ENCODE measurements at regions not wholly inside any gene's neighbourhood (a gene's known extent, or its start where the extent isn't known, plus 50 kb on each side); places are given as distances from the start of the nearest gene placed in this dataset.

DNA sequence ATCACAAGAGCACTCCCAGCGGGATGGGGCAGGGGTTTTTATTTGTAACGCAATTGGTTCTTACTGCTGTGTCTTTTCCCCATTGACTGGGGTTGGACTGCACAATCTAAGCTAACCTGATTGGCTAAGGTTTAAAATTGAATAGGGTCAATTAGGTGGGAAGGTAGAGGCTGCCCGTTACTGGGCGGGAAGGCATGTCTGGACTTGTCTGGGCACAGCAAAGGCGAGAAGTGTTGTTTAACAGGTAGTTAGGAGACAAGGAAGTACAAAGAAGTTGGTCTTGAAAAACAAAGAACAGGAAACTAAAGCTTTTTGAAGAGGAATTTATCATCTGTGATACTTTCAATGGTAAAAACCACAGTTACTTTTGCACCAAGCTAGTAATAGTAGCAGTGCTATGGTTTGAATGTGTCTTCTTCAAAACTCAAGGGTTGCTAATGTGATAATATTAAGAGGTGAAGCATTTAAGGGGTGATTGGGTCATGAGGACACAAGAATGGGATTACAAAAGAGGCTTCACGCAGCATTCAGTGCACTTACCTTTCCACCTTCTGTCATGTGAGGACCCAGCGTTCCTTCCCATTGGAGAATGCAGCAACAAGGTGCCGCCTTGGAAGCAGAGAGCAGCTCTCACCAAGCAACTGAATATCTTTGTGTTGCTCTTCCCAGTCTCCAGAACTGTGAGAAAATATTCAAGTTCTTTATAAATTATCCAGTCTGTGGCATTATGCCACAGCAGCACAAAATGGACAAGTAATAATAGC is 875.5 kb upstream of the SORCS1 start:
- DNase-seq (ENCODE audit: low spot score): no peak
- Histone ChIP-seq H3K9me3 (ENCODE audit: control insufficient read depth in 4 of 4, low read length in 3 of 4) (no peaks in the 10 kb centered on the region), H3K27ac (ENCODE audit: low read depth in 1 of 2, low read length in 2 of 2) (no peak overlapping the region), H3K4me3 (ENCODE audit: low read depth in 1 of 3, low read length in 3 of 3) (no peak overlapping the region), H3K9ac (ENCODE audit: low read depth in 1 of 2, low read length in 2 of 2) (no peak overlapping the region), H3K4me1 (ENCODE audit: control insufficient read depth in 4 of 4, insufficient read depth in 4 of 4, low read length in 3 of 4) (no peaks in the 10 kb centered on the region), H3K36me3 (ENCODE audit: control insufficient read depth in 4 of 4, insufficient read depth in 3 of 4, low read depth in 1 of 4, low read length in 3 of 4) (no peaks in the 10 kb centered on the region), H3K27me3 (ENCODE audit: control insufficient read depth in 4 of 4, insufficient read depth in 4 of 4, low read length in 3 of 4) (no peaks in the 10 kb centered on the region)
- TF ChIP-seq FOXA2 (IDR thresholded peaks at IDR 0.05) (no peak), JUND (IDR thresholded peaks at IDR 0.05) (no peak), EGR1 (IDR thresholded peaks at IDR 0.05; ENCODE audit: low read depth in 2 of 2) (no peak), YY1 (IDR thresholded peaks at IDR 0.05) (no peak), TAF1 (conservative IDR thresholded peaks at IDR 0.05) (no peak), NR2F2 (IDR thresholded peaks at IDR 0.05) (no peak), MAX (IDR thresholded peaks at IDR 0.05) (no peak), HNF4A (conservative IDR thresholded peaks at IDR 0.05) (no peak), GABPA (IDR thresholded peaks at IDR 0.05 in 1 of 2, conservative IDR thresholded peaks at IDR 0.05 in 1 of 2) (no peak)
- 78% methylated on average over 8 of the region's 8 CpGs for WGBS

DNA sequence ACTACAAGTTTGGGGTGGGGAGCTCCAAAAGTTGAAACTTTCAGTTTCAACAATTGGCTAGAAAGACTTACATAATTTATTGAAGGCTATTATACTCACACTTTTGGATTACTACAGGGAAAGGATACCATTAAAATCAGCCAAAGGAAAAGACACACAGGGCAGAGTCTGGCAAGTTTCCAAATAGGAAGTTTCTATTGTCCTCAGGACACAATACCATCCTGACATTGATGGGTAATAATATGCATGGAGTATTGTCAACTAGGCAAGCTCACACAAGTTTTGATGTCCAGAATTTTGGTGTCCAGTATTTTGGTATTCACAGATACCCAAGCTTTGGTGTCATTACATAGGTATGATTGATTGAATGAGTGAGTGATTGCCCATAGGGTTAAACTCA is 872.6 kb upstream of the SORCS1 start:
- no peaks in the 10 kb centered on the region for H3K4me1 ChIP-seq (ENCODE audit: control insufficient read depth in 4 of 4, insufficient read depth in 4 of 4, low read length in 3 of 4)
- no peaks in the 10 kb centered on the region for H3K27me3 ChIP-seq (ENCODE audit: control insufficient read depth in 4 of 4, insufficient read depth in 4 of 4, low read length in 3 of 4)
- no peaks in the 10 kb centered on the region for H3K9me3 ChIP-seq (ENCODE audit: control insufficient read depth in 4 of 4, low read length in 3 of 4)
- H3K36me3 ChIP-seq (ENCODE audit: control insufficient read depth in 4 of 4, insufficient read depth in 3 of 4, low read depth in 1 of 4, low read length in 3 of 4): no peaks in the 10 kb centered on the region
- no peak overlapping the region for H3K9ac ChIP-seq (ENCODE audit: low read depth in 1 of 2, low read length in 2 of 2)
- no peak for DNase-seq (ENCODE audit: low spot score)
- no peak for TF ChIP-seq RAD21 (IDR thresholded peaks at IDR 0.05)
- TF ChIP-seq YY1 (IDR thresholded peaks at IDR 0.05): no peak
- no peak for TF ChIP-seq FOXA2 (IDR thresholded peaks at IDR 0.05)
- no peak for TF ChIP-seq RXRA (IDR thresholded peaks at IDR 0.05)
- no peak for TF ChIP-seq ZBTB33 (IDR thresholded peaks at IDR 0.05)
- no peak for TF ChIP-seq JUND (IDR thresholded peaks at IDR 0.05)
- TF ChIP-seq, protein P1, sequence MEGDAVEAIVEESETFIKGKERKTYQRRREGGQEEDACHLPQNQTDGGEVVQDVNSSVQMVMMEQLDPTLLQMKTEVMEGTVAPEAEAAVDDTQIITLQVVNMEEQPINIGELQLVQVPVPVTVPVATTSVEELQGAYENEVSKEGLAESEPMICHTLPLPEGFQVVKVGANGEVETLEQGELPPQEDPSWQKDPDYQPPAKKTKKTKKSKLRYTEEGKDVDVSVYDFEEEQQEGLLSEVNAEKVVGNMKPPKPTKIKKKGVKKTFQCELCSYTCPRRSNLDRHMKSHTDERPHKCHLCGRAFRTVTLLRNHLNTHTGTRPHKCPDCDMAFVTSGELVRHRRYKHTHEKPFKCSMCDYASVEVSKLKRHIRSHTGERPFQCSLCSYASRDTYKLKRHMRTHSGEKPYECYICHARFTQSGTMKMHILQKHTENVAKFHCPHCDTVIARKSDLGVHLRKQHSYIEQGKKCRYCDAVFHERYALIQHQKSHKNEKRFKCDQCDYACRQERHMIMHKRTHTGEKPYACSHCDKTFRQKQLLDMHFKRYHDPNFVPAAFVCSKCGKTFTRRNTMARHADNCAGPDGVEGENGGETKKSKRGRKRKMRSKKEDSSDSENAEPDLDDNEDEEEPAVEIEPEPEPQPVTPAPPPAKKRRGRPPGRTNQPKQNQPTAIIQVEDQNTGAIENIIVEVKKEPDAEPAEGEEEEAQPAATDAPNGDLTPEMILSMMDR (IDR thresholded peaks at IDR 0.05; ENCODE audit: low read depth, low read length, missing input control): no peak
- TF ChIP-seq, protein P2, sequence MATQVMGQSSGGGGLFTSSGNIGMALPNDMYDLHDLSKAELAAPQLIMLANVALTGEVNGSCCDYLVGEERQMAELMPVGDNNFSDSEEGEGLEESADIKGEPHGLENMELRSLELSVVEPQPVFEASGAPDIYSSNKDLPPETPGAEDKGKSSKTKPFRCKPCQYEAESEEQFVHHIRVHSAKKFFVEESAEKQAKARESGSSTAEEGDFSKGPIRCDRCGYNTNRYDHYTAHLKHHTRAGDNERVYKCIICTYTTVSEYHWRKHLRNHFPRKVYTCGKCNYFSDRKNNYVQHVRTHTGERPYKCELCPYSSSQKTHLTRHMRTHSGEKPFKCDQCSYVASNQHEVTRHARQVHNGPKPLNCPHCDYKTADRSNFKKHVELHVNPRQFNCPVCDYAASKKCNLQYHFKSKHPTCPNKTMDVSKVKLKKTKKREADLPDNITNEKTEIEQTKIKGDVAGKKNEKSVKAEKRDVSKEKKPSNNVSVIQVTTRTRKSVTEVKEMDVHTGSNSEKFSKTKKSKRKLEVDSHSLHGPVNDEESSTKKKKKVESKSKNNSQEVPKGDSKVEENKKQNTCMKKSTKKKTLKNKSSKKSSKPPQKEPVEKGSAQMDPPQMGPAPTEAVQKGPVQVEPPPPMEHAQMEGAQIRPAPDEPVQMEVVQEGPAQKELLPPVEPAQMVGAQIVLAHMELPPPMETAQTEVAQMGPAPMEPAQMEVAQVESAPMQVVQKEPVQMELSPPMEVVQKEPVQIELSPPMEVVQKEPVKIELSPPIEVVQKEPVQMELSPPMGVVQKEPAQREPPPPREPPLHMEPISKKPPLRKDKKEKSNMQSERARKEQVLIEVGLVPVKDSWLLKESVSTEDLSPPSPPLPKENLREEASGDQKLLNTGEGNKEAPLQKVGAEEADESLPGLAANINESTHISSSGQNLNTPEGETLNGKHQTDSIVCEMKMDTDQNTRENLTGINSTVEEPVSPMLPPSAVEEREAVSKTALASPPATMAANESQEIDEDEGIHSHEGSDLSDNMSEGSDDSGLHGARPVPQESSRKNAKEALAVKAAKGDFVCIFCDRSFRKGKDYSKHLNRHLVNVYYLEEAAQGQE (IDR thresholded peaks at IDR 0.05): no peak
- no peak for TF ChIP-seq NR2F2 (IDR thresholded peaks at IDR 0.05)
- no peak for TF ChIP-seq HNF4A (conservative IDR thresholded peaks at IDR 0.05)
- TF ChIP-seq, protein P3, sequence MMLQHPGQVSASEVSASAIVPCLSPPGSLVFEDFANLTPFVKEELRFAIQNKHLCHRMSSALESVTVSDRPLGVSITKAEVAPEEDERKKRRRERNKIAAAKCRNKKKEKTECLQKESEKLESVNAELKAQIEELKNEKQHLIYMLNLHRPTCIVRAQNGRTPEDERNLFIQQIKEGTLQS (IDR thresholded peaks at IDR 0.05): no peak
- no peak for TF ChIP-seq GABPA (IDR thresholded peaks at IDR 0.05 in 1 of 2, conservative IDR thresholded peaks at IDR 0.05 in 1 of 2)
- no peak for TF ChIP-seq TAF1 (conservative IDR thresholded peaks at IDR 0.05)
- no peak for TF ChIP-seq EGR1 (IDR thresholded peaks at IDR 0.05; ENCODE audit: low read depth in 2 of 2)
- no peak for TF ChIP-seq MAX (IDR thresholded peaks at IDR 0.05)
- no peak for TF ChIP-seq SP1 (IDR thresholded peaks at IDR 0.05)
- no peak for TF ChIP-seq FOXA1 (IDR thresholded peaks at IDR 0.05)
- no peak for TF ChIP-seq HNF4G (IDR thresholded peaks at IDR 0.05)
- no peak overlapping the region for H3K27ac ChIP-seq (ENCODE audit: low read depth in 1 of 2, low read length in 2 of 2)
- no peak overlapping the region for H3K4me3 ChIP-seq (ENCODE audit: low read depth in 1 of 3, low read length in 3 of 3)

All from liver (tissue), 8 donors.